H1 (cell line): ENCODE measurements at regions not wholly inside any gene's neighbourhood (a gene's known extent, or its start where the extent isn't known, plus 50 kb on each side); places are given as distances from the start of the nearest gene placed in this dataset.
"Not testable (repeated sequence)": the region's sequence is repeated elsewhere in the genome, so short reads cannot be mapped to it uniquely, and the experiment has no call there.

Source experiments
- CTCF ChIA-PET: fragments of 300-600 bp; sonication (Branson Sonifier 250); formaldehyde crosslinking; loops from one replicate; lab custom pipeline; 2021; ENCODE audit not compliant: partially characterized antibody; lab: Charles Lee
- POLR2A ChIA-PET: fragments of 300-600 bp; sonication (Branson Sonifier 250); formaldehyde crosslinking; loops from one replicate; lab custom pipeline; 2021; ENCODE audit warnings: inconsistent platforms; ENCODE audit not compliant: partially characterized antibody; lab: Charles Lee
- DNase-seq, 2 experiments: peaks; one replicate each; pipeline versions ENCODE4 v3.0.0 to v3.0.0-alpha.2; 2010 to 2022; ENCODE audit warnings: low spot score in 2 of 2, low read depth in 1 of 2, mixed read lengths in 1 of 2
- FAIRE-seq: peaks from 2 replicates; lab custom pipeline; 2011; peaks lifted over from hg19 to GRCh38; lab: Jason Lieb, UNC
- H2AFZ ChIP-seq: 2 replicates; pipeline ENCODE4 v1.8.1; 2012; ENCODE audit warnings: low read length, inconsistent platforms
- H2AK5ac ChIP-seq: 2 replicates; pipeline ENCODE4 v1.6.1; 2013; ENCODE audit warnings: low read depth, low read length
- H2BK120ac ChIP-seq: replicated peaks from 2 replicates; pipeline ENCODE3; 2013; ENCODE audit warnings: low read depth, low read length, inconsistent platforms
- H2BK12ac ChIP-seq: 2 replicates; pipeline ENCODE4 v1.6.1; 2013; ENCODE audit warnings: low read depth, low read length
- H2BK15ac ChIP-seq: 2 replicates; pipeline ENCODE4 v1.6.1; 2013; ENCODE audit warnings: low read length
- H2BK20ac ChIP-seq: 2 replicates; pipeline ENCODE4 v1.6.1; 2013; ENCODE audit warnings: low read length
- H2BK5ac ChIP-seq: 2 replicates; pipeline ENCODE4 v1.6.1; 2013; ENCODE audit warnings: low read depth, low read length
- H3K14ac ChIP-seq: 2 replicates; pipeline ENCODE4 v1.6.1; 2013; ENCODE audit warnings: inconsistent platforms; ENCODE audit not compliant: insufficient read length
- H3K18ac ChIP-seq: 2 replicates; pipeline ENCODE4 v1.6.1; 2013; ENCODE audit warnings: low read length; ENCODE audit errors: extremely low read depth
- H3K23ac ChIP-seq: 2 replicates; pipeline ENCODE4 v1.6.1; 2013; ENCODE audit warnings: inconsistent platforms; ENCODE audit not compliant: insufficient read length
- H3K23me2 ChIP-seq: 2 replicates; pipeline ENCODE4 v1.6.1; 2013; ENCODE audit warnings: low read depth, low read length
- H3K27ac ChIP-seq: 2 replicates; pipeline ENCODE4 v1.6.1; 2011; ENCODE audit warnings: low read depth, low read length, inconsistent platforms
- H3K27me3 ChIP-seq, 4 experiments: replicated peaks in 1 of 4; 1 replicate in 1 of 4; 2 replicates in 3 of 4; pipeline versions ENCODE4 v1.6.1 to v1.8.1; 2011 to 2013; ENCODE audit warnings: low read length in 3 of 4, mild to moderate bottlenecking in 3 of 4, inconsistent platforms in 2 of 4, mixed read lengths in 2 of 4, moderate library complexity in 1 of 4; ENCODE audit not compliant: control insufficient read depth in 3 of 4, insufficient read depth in 3 of 4; ENCODE audit errors: extremely low read depth in 1 of 4
- H3K36me3 ChIP-seq, 4 experiments: 2 replicates each; pipeline versions ENCODE4 v1.6.1 to v1.8.1; 2011 to 2013; ENCODE audit warnings: mild to moderate bottlenecking in 4 of 4, low read length in 3 of 4, moderate library complexity in 2 of 4, control low read depth in 1 of 4, inconsistent platforms in 1 of 4; ENCODE audit not compliant: insufficient read depth in 4 of 4, control insufficient read depth in 2 of 4
- H3K4ac ChIP-seq: replicated peaks from 2 replicates; pipeline ENCODE3; 2013; ENCODE audit warnings: low read length, low read depth, mixed read lengths, inconsistent platforms; ENCODE audit not compliant: insufficient read length
- H3K4me1 ChIP-seq, 4 experiments: replicated peaks in 1 of 4; 1 replicate in 1 of 4; 2 replicates in 3 of 4; pipeline versions ENCODE4 v1.6.1 to v1.8.1; 2011 to 2013; ENCODE audit warnings: low read length in 3 of 4, inconsistent platforms in 2 of 4, mixed read lengths in 1 of 4; ENCODE audit not compliant: insufficient read depth in 4 of 4, control insufficient read depth in 3 of 4
- H3K4me2 ChIP-seq, 2 experiments: 2 replicates each; pipeline versions ENCODE4 v1.6.1 to v1.8.1; 2011 to 2013; ENCODE audit warnings: low read depth in 2 of 2, low read length in 2 of 2, control low read depth in 1 of 2, inconsistent platforms in 1 of 2, mild to moderate bottlenecking in 1 of 2; ENCODE audit not compliant: insufficient read depth in 1 of 2
- H3K4me3 ChIP-seq, 4 experiments: fragments of 200-600, 300-600 bp in 1 of 4; sonication (generic), shearing (Covaris generic), sonication (Bioruptor Twin) in 1 of 4; 2 replicates each; pipeline versions ENCODE4 v1.5.1 to v1.8.1; 2011 to 2016; ENCODE audit warnings: low read length in 4 of 4, low read depth in 3 of 4, control low read depth in 2 of 4, inconsistent platforms in 2 of 4, mild to moderate bottlenecking in 2 of 4, mixed read lengths in 1 of 4, moderate library complexity in 1 of 4; ENCODE audit not compliant: insufficient read depth in 2 of 4; ENCODE audit errors: extremely low read depth in 1 of 4
- H3K56ac ChIP-seq: replicated peaks from 2 replicates; pipeline ENCODE3; 2013; ENCODE audit warnings: low read depth, mild to moderate bottlenecking, mixed read lengths, low read length, inconsistent platforms; ENCODE audit not compliant: insufficient read length
- H3K79me1 ChIP-seq: 2 replicates; pipeline ENCODE4 v1.6.1; 2013; ENCODE audit warnings: low read depth, low read length, control low read depth
- H3K79me2 ChIP-seq, 2 experiments: 2 replicates each; pipeline versions ENCODE4 v1.6.1 to v1.8.1; 2012 to 2013; ENCODE audit warnings: low read length in 2 of 2, mild to moderate bottlenecking in 2 of 2, inconsistent platforms in 1 of 2; ENCODE audit not compliant: insufficient read depth in 2 of 2, control insufficient read depth in 1 of 2
- H3K9ac ChIP-seq, 4 experiments: replicated peaks in 1 of 4; 1 replicate in 1 of 4; 2 replicates in 3 of 4; pipeline versions ENCODE4 v1.6.1 to v1.8.1; 2011 to 2013; ENCODE audit warnings: low read depth in 3 of 4, low read length in 3 of 4, control low read depth in 2 of 4, mild to moderate bottlenecking in 2 of 4, moderate library complexity in 2 of 4, inconsistent platforms in 1 of 4; ENCODE audit errors: extremely low read depth in 1 of 4
- H3K9me3 ChIP-seq, 2 experiments: 2 replicates each; pipeline versions ENCODE4 v1.6.1 to v1.8.1; 2012 to 2013; ENCODE audit warnings: mild to moderate bottlenecking in 2 of 2, moderate library complexity in 2 of 2, control low read depth in 1 of 2, inconsistent platforms in 1 of 2, low read depth in 1 of 2, low read length in 1 of 2, mixed read lengths in 1 of 2; ENCODE audit not compliant: insufficient read depth in 2 of 2
- H4K20me1 ChIP-seq, 2 experiments: replicated peaks in 1 of 2; 2 replicates each; pipeline versions ENCODE3 to v1.8.1; 2011 to 2013; ENCODE audit warnings: inconsistent platforms in 2 of 2, low read length in 2 of 2, mild to moderate bottlenecking in 1 of 2; ENCODE audit not compliant: insufficient read depth in 2 of 2, control insufficient read depth in 1 of 2
- H4K5ac ChIP-seq: 2 replicates; pipeline ENCODE4 v1.6.1; 2013; ENCODE audit warnings: low read length, low read depth, mixed read lengths, inconsistent platforms; ENCODE audit not compliant: insufficient read length
- H4K8ac ChIP-seq: 2 replicates; pipeline ENCODE4 v1.8.0; 2013; ENCODE audit warnings: mild to moderate bottlenecking, moderate library complexity, low read length, inconsistent platforms; ENCODE audit not compliant: insufficient read depth; ENCODE audit errors: extremely low read depth
- H4K91ac ChIP-seq: replicated peaks from 2 replicates; pipeline ENCODE3; 2013; ENCODE audit warnings: low read length, mixed read lengths, inconsistent platforms; ENCODE audit not compliant: insufficient read length
- WGBS, 2 experiments: shearing (Covaris generic) in 1 of 2; methylation state at CpG; one replicate each; pipeline versions ENCODE4 v1.1.6 to v1.1.7; 2013 to 2015; ENCODE audit warnings: low lambda C conversion rate in 2 of 2, mixed read lengths in 2 of 2, inconsistent platforms in 1 of 2, low coverage in 1 of 2, missing lambda C conversion rate in 1 of 2; ENCODE audit not compliant: insufficient replicate concordance in 2 of 2, insufficient coverage in 1 of 2, insufficient read length in 1 of 2; ENCODE audit errors: extremely low coverage in 1 of 2, missing lambda C conversion rate in 1 of 2; 5-methylcytosine and 5-hydroxymethylcytosine counted together

DNA sequence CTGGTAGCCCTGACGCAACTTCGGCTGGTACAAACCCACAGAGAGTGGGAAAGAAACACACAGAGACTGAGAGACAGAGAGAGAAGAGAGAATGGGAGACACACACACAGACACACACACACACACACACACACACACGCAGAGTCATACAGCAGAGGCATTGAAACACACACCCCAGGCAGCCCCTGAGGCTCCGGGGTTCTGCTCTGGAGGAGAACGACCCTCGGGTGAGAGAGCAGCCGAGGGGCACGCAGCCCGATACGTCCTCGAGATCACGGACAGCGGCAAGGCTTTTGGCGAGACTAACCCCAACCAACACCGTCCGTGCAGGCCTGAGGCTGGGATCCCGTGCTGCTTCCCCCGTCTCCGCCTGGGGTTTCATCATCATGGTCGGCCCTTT lies 700.8 kb upstream of the TPTE start:
- CTCF ChIA-PET, H2BK120ac ChIP-seq, H3K4me2 ChIP-seq, H3K14ac ChIP-seq, H2BK15ac ChIP-seq, H3K9me3 ChIP-seq, H3K79me1 ChIP-seq, H3K4me3 ChIP-seq, H3K36me3 ChIP-seq, H4K5ac ChIP-seq, FAIRE-seq, H4K8ac ChIP-seq, DNase-seq, H3K23ac ChIP-seq, H3K27ac ChIP-seq, H2AFZ ChIP-seq, H2BK12ac ChIP-seq, H3K18ac ChIP-seq, POLR2A ChIA-PET, H2BK5ac ChIP-seq, H3K9ac ChIP-seq, H4K20me1 ChIP-seq, H3K23me2 ChIP-seq, H3K27me3 ChIP-seq, H4K91ac ChIP-seq, H3K4ac ChIP-seq, H3K56ac ChIP-seq, H3K79me2 ChIP-seq, H2BK20ac ChIP-seq, H2AK5ac ChIP-seq, H3K4me1 ChIP-seq: not testable (repeated sequence)
- no CpG with 5 or more reads among the region's 20 CpGs for WGBS, 2 experiments

DNA sequence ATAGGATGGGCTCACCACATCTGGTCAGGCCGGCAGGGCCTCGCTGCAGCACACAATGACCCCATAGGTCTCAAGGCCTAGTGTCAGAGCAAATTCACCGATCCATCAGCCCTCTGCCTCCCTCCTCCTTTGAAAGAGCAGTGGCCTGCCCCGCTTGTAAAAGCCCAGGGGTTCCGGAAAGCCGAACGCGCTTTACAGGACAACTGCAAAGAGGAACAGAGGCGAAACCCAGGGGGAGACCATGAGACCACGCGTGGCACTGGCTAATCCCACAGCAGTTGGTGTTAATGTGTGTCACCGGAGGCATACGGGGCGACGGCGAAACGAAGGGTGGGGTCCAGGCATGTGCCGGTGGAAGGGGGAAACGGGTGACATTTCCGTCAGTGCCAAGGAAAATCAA lies 699.9 kb upstream of the TPTE start:
- H4K8ac ChIP-seq, H3K9me3 ChIP-seq, CTCF ChIA-PET, POLR2A ChIA-PET, H3K27ac ChIP-seq, H3K79me2 ChIP-seq, H3K4ac ChIP-seq, H2AFZ ChIP-seq, H2AK5ac ChIP-seq, H3K56ac ChIP-seq, H3K36me3 ChIP-seq, H3K79me1 ChIP-seq, H2BK120ac ChIP-seq, H2BK20ac ChIP-seq, H3K23ac ChIP-seq, DNase-seq, H3K4me2 ChIP-seq, H2BK5ac ChIP-seq, H3K14ac ChIP-seq, H4K91ac ChIP-seq, H2BK15ac ChIP-seq, H3K9ac ChIP-seq, H3K4me3 ChIP-seq, H2BK12ac ChIP-seq, H3K27me3 ChIP-seq, H3K23me2 ChIP-seq, H4K5ac ChIP-seq, H3K4me1 ChIP-seq, H3K18ac ChIP-seq, FAIRE-seq, H4K20me1 ChIP-seq: not testable (repeated sequence)
- WGBS, 2 experiments, result 90% methylated on average over 14 of the region's 20 CpGs; no CpG with 5 or more reads in 1 of the 2 experiments
